ENCODE measurements at regions not wholly inside any gene's neighbourhood (a gene's known extent, or its start where the extent isn't known, plus 50 kb on each side); places are given as distances from the start of the nearest gene placed in this dataset.

DNA sequence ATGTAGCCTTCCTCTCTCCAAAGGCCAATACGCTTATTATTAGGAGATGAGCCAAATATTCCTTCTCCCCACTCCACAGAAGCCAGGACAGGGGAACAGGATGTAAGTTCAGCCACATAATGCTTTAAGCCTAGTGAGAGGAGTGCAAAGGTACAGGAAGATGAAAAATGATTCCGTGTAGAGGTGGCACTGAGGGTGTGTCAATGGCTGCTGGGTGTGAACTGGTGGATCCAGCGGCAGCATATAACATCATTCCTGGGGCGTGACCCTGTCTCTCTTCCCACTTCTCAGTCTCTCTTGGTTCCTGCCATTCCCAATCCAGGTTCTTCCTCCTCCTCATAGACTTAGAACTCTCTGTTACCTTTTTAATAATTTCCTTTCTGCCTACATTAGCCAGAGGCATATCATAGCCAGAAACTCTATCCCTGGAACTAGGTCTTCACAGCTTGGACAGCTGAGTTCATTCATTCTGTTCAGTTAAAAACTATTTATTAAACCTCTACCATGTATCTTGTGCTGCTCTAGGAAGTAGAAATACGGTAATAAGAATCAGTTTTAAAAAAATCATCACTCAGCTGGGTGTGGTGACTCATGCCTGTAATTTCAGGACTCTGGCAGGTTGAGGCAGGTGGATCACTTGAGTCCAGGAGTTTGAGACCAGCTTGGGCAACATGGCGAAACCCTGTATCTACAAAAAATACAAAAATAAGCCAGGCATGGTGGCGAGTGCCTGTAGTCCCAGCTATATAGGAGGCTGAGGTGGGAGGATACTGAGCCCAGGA, 58.0 kb upstream of the FAM20A start:
- no peak for DNase-seq

GRCh38 chr17:68657576-68657975, 56.4 kb upstream of the FAM20A start:
- no peak for DNase-seq

- DNase-seq: no peak
These were observed 56.0 kb upstream of the FAM20A start for GRCh38 chr17:68657166-68657565.

DNA sequence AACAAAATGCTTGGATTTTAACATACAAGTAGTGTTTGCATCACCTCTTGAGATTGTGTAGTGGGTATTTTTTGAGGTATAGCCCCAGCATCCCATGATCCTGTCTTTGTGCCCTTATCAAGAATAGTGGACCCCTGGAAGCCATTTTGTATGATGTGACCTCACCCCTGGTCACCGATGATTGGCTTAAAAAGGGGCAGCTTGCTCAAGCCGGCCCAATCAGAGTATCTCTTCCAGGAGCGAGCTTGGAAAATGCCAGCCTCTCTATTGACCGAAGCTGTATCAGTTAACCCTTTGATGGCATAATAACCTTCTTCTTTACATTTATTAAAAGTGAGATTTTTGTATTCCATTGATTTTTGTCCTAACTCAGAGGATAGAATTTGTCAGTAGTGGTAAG, 55.5 kb upstream of the FAM20A start:
- no peak for DNase-seq

All from right forelimb (tissue), 1 donor.